Brain pericyte (primary cell): ENCODE measurements at regions not wholly inside any gene's neighbourhood (a gene's known extent, or its start where the extent isn't known, plus 50 kb on each side); places are given as distances from the start of the nearest gene placed in this dataset.
"Not testable (repeated sequence)": the region's sequence is repeated elsewhere in the genome, so short reads cannot be mapped to it uniquely, and the experiment has no call there.

Experiments used
- DNase-seq: peaks from one replicate; pipeline ENCODE4 v3.0.0-alpha.2; 2012; ENCODE audit warnings: low read depth, low spot score

- no peak for DNase-seq
Observed at GRCh38 chr9:134530724-134531123, 110.9 kb upstream of the COL5A1 start.

GRCh38 chr9:134531220-134531970 lies 110.2 kb upstream of the COL5A1 start:
- DNase-seq = no peak

DNA sequence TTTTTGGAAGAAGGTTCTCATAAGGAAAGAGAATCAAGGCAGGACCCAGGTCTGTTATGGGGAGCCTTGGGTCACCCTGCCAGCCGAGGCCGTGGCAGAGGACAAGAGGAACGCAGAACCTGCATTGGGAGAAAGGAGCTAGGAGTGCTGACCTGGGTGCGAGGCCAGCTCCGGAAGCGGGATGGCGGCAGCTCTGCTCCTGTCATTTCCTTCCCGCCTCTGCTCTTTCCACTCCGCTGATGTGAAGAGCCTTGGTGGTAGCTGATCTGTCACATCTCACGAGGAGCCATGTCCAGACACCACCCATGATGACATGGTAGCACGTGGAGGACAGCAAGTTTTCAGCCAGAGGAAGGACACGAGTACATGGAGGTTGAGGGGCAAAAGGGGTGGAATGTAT lies 109.5 kb upstream of the COL5A1 start:
- no peak for DNase-seq

GRCh38 chr9:134532661-134533060 lies 108.9 kb upstream of the COL5A1 start:
- DNase-seq = not testable (repeated sequence)

DNA sequence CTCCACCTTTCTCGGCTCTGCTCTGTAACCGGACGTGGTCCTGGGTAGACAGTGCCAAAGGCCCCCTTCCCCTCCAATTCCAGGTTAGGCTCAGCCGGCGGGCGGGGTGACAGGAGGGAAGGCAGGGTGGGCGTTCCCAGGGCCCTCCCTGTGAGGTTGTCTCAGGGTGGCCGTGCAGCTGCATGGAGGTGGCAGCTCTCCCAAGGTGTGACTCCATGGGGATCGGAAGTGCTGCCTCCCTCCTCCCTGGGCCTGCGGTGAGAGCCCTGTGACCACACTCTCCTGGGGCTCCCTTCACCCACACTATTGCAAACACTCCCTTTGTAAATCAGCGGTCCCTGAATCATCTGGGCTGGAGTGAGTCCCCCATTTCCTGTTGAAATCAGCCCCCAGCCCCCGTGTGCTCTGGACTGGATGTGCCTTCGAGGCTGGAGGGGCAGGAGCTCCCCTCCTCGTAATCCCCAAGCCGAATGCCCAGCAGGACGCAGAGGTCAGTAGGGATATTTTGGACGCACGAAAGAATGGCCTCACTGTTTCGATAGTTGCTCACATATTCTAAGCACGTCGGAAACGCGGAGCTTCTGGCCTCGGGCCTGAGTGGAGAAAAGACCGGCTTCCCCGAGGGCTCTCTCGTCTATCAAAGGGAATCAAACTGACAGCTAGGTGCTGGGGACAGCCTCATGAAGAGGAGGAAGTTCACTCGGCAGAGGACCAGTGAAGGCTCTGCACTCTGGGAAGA lies 107.6 kb upstream of the COL5A1 start:
- no peak for DNase-seq

DNA sequence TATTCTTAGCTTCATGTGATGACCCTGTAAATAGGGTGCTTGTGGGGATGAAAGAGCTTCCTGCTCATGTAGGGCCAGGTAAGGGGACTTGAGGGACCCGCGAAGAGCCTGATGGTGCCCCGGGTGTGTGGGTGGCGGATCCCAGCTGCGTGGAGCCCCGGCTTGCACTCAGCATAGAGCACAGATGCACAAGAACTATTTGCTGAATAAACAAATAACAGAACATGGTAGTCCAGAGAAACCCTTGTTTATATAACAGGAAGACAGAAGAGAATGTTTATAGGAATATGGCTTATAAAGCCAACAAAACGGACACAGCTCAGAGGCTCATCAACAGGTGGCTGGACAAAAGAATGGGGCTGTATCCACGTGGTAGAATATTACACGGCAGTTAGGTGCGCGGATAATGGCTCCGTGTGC lies 106.9 kb upstream of the COL5A1 start:
- no peak for DNase-seq

DNA sequence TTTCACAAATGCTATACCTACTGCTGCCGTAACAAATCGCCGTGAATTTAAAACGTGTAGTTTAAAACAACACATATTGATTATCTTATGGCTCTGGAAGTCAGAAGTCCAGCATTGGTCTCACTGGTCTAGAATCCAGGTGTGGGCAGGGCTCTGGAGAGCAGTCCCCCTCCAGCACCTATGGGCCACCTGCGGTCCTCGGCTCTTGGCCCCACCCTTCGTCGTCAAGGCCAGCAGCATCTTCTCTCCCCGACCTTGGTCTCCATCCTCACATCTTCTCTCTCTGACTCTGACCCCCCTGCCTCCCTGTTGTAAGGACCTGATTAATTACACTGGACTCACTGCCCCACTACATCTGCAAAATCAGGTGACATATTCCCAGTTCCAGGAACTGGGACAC lies 106.4 kb upstream of the COL5A1 start:
- DNase-seq = no peak

- no peak for DNase-seq
Observed at GRCh38 chr9:134536101-134536900, 105.3 kb upstream of the COL5A1 start.

- no peak for DNase-seq
Observed at GRCh38 chr9:134536931-134537330, 104.7 kb upstream of the COL5A1 start.

DNA sequence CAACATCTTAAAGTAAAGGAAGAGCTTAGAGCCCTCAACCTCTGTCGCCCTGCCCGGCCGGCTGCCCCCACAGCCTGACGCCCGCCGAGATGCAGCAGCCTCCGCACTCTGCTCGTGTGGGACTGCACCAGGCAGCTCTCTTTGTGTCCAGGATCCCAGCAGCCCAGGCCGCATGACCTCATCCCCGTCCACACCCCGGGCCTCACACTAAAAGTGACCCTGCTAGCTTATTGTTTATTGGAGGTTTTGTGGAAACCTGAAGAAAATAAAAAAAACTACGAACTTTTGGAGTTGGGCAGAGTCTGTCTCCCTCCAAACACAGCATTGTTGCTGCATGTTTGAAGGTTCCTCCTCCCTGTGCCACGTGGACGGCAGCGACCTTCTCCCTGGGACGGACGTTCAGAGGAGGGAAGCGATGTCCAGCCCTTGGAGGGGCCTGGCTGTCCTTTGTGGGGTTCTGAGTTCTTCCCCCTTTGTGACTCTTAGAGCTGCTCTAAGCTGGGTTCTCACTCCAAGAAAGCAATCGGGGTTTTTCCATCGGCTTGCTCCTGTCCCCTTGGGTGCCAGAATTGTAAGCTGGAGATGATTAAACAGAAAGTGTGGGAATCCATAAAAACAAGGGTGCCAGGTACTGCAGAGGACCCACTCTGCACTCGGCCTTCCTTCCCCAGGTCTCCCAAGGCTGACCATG lies 103.5 kb upstream of the COL5A1 start:
- no peak for DNase-seq

DNA sequence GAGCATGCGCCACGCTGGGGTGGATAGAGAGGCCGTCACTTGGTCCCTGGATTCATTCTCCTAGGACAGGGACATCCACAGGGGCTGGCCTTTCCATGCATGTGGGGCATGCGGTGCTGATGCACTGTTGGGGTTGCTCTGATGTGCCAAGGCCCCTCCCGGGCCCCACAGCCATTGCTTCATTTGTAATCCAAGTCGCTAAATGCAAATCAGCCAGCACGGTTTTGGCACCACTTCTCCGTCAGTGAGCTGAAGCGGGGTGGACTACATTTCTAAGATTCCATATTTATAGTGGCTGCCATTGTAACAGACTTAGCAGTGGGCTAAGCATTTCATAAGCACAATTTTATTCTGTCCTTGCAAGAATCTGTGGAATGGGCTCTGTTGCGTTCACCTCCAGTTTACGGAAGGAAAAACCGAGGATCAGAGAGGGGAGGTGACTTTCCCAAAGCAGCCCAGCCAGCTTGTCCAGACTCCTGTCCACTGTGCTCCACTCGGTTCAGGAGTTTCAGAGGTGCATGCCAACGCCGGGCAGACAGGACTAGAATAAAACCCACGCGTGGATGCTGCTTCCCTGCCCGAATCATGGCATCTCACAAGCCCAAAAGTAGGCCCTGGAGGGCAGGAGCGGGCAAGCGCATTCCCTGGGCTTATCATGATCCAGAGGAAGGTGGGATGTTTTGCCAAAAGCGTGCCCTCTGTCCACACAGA lies 102.6 kb upstream of the COL5A1 start:
- DNase-seq = no peak

DNA sequence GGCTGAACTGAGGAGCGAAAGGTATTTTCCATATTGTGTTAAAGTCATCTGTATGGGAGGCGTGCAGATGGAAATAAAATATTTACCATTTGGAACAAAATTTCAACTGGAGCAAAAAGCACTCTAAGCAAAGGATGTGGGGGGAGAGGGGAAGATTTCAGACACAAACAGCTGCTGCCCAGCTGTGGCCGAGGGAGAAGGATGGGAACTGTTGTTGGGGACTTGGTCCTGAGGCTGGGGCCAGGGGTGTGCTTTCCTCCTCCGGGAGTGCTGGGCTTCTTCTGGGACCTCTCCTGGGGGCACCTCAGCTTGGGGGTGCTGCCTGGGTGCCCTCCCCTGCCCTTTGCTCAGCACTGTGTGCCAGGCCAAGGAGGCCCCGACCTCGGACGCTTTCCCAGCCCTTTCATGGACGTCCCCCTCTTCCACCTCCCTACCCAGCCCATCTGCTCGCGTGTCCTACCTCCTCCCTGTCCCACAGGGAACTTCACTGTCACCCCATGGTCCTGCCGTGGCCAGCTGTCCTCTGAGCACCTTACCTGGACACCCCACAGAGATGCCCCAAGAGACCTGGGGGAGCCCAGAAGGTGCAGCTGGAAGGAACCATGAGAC lies 101.9 kb upstream of the COL5A1 start:
- no peak for DNase-seq

- DNase-seq = no peak
Observed at GRCh38 chr9:134540276-134541096, 101.1 kb upstream of the COL5A1 start.

GRCh38 chr9:134541097-134541747 lies 100.4 kb upstream of the COL5A1 start:
- no peak for DNase-seq

DNA sequence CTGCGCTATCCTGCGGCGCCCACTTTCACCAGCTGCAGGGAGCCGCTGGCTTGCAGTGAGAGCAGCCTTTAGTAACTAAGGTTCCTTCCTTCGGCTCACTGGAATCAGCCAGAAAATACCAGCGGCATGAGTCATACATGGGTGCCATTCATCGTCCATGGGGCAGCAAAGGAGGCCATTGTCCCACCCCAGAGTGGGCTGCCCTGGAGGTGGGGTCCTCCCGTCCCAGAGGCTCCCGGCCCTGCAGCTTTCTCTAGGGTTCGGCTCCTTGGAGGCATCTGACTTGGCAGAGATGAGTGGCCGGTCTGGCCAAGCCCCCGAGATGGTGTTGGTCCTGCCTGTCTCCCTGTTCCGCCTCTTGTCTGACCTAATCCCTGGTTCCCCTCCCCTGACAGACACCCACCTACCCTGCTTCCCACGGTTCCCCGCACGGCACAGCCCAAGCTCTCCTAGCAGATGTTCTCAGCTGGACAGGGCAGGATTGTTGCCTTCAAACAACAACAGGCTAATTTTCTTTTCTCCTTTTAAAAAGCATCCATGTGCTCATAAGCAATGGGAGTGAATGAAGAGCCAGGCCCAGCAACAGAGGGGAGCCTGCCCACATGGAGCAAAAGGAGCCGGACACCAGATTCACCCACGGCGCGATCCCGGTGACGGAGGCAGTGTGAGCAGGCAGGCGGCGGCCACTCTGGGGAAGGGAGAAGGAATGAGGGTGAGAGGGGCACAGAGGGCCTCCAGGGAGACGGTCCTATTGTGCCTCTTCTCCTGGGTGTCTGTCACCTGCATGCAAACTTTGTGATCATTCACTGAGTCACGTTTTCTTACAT lies 97.0 kb upstream of the COL5A1 start:
- DNase-seq = no peak

DNA sequence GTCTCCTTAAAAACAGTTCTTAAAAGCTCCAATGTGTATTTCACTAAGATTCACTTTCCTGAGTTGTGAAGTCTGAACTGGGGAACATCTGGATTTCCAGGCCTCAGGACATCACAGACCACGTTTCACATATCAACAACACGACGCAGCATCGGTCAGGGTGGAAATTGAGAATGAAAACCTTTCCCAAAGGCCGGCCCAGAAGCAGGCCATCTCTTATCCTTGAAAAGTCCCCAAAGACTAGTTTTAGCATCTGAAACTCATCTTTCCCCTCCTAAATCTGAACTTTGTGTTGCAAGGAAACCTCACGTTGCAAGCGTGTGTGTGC lies 96.4 kb upstream of the COL5A1 start:
- DNase-seq = no peak

- no peak for DNase-seq
Observed at GRCh38 chr9:134545543-134546245, 95.9 kb upstream of the COL5A1 start.

GRCh38 chr9:134546246-134546731 lies 95.3 kb upstream of the COL5A1 start:
- no peak for DNase-seq
